ENCODE measurements at regions not wholly inside any gene's neighbourhood (a gene's known extent, or its start where the extent isn't known, plus 50 kb on each side); places are given as distances from the start of the nearest gene placed in this dataset.

DNA sequence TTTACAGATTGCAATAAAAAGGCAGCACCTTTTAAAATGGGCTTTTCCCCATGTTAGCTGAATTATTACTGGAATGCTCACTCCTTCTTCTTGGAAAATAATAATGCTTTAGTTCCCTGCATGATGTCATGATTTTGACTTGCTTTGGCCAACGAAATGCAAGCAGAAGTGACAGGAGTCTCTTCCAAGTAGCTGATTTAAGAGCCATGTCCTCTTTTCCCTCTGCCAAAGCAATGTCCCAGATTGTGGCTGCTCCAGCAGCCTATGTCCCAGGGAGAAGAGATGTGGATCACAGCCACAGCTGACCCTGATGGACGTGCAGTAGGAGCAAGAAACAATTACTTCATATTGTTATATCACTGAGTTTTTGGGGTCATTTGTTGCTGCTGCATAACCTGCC, 246.6 kb downstream of the HAPSTR1 start:
- TF ChIP-seq EZH2 (IDR thresholded peaks at IDR 0.05; ENCODE audit: insufficient read depth, low read length): no peak
- TF ChIP-seq, protein P1, sequence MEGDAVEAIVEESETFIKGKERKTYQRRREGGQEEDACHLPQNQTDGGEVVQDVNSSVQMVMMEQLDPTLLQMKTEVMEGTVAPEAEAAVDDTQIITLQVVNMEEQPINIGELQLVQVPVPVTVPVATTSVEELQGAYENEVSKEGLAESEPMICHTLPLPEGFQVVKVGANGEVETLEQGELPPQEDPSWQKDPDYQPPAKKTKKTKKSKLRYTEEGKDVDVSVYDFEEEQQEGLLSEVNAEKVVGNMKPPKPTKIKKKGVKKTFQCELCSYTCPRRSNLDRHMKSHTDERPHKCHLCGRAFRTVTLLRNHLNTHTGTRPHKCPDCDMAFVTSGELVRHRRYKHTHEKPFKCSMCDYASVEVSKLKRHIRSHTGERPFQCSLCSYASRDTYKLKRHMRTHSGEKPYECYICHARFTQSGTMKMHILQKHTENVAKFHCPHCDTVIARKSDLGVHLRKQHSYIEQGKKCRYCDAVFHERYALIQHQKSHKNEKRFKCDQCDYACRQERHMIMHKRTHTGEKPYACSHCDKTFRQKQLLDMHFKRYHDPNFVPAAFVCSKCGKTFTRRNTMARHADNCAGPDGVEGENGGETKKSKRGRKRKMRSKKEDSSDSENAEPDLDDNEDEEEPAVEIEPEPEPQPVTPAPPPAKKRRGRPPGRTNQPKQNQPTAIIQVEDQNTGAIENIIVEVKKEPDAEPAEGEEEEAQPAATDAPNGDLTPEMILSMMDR (IDR thresholded peaks at IDR 0.05; ENCODE audit: insufficient read depth, low read depth, low read length): no peak
- Histone ChIP-seq H2AFZ (ENCODE audit: low read depth, low read length) (no peak overlapping the region), H3K79me2 (ENCODE audit: insufficient read depth, low read length) (no peaks in the 10 kb centered on the region), H3K4me1 (ENCODE audit: insufficient read depth, low read length) (no peaks in the 10 kb centered on the region), H4K20me1 (ENCODE audit: insufficient read depth, low read length) (no peaks in the 10 kb centered on the region), H3K4me2 (ENCODE audit: low read length) (no peak overlapping the region), H3K36me3 (ENCODE audit: insufficient read depth, low read length) (no peaks in the 10 kb centered on the region), H3K4me3 (ENCODE audit: insufficient read depth, low read depth, low read length) (no peak overlapping the region), H3K27me3 (ENCODE audit: insufficient read depth, low read length) (no peaks in the 10 kb centered on the region), H3K9me3 (ENCODE audit: insufficient read depth, low read depth, low read length) (peaks cover 1% of the 10 kb centered on the region), H3K9ac (ENCODE audit: low read length) (no peak overlapping the region), H3K27ac (ENCODE audit: low read depth, low read length) (no peak overlapping the region)
- H3K27ac Mint-ChIP-seq (ENCODE audit: unreplicated experiment): no peak overlapping the region
- H3K36me3 Mint-ChIP-seq (ENCODE audit: low read depth, unreplicated experiment): no peaks in the 10 kb centered on the region
- no peaks in the 10 kb centered on the region for H3K4me1 Mint-ChIP-seq (ENCODE audit: low read depth, unreplicated experiment)
- DNase-seq (ENCODE audit: low read depth): no peak
- H3K4me3 Mint-ChIP-seq (ENCODE audit: unreplicated experiment): no peak overlapping the region
- no peak for FAIRE-seq
- no peaks in the 10 kb centered on the region for H3K9me3 Mint-ChIP-seq (ENCODE audit: unreplicated experiment)
- peaks cover 20% of the 10 kb centered on the region for H3K27me3 Mint-ChIP-seq (ENCODE audit: low read depth, unreplicated experiment)

DNA sequence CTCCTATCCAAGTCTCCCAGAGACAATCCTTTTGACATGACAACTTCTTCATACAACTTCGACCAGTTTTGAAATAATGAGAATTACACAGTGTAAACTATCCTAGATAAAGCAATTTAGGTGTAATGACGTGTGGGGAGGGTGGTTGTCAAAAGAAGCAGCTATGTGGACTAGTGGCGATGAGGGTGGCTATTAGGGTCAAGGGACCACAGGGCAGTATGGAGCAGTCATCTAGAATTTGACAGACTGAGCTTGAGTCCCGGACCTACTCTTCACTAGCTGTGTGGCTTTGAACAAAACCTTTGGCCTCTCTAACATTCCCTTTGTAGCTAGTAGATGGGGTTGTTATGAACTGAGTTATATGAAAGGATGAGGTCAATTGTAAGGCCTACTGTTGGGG, 247.1 kb downstream of the HAPSTR1 start:
- H3K4me1 Mint-ChIP-seq (ENCODE audit: low read depth, unreplicated experiment): no peaks in the 10 kb centered on the region
- H3K27ac ChIP-seq (ENCODE audit: low read depth, low read length): no peak overlapping the region
- H3K4me1 ChIP-seq (ENCODE audit: insufficient read depth, low read length): no peaks in the 10 kb centered on the region
- H3K4me2 ChIP-seq (ENCODE audit: low read length): no peak overlapping the region
- FAIRE-seq: no peak
- H3K4me3 ChIP-seq (ENCODE audit: insufficient read depth, low read depth, low read length): no peak overlapping the region
- no peaks in the 10 kb centered on the region for H3K27me3 ChIP-seq (ENCODE audit: insufficient read depth, low read length)
- TF ChIP-seq, protein P1 (IDR thresholded peaks at IDR 0.05; ENCODE audit: insufficient read depth, low read depth, low read length): no peak
- TF ChIP-seq EZH2 (IDR thresholded peaks at IDR 0.05; ENCODE audit: insufficient read depth, low read length): no peak
- no peak overlapping the region for H3K9ac ChIP-seq (ENCODE audit: low read length)
- DNase-seq (ENCODE audit: low read depth): no peak
- H3K9me3 Mint-ChIP-seq (ENCODE audit: unreplicated experiment): no peaks in the 10 kb centered on the region
- no peaks in the 10 kb centered on the region for H4K20me1 ChIP-seq (ENCODE audit: insufficient read depth, low read length)
- H2AFZ ChIP-seq (ENCODE audit: low read depth, low read length): no peak overlapping the region
- H3K36me3 ChIP-seq (ENCODE audit: insufficient read depth, low read length): no peaks in the 10 kb centered on the region
- no peaks in the 10 kb centered on the region for H3K36me3 Mint-ChIP-seq (ENCODE audit: low read depth, unreplicated experiment)
- H3K79me2 ChIP-seq (ENCODE audit: insufficient read depth, low read length): no peaks in the 10 kb centered on the region
- peaks cover 4% of the 10 kb centered on the region for H3K9me3 ChIP-seq (ENCODE audit: insufficient read depth, low read depth, low read length)
- H3K4me3 Mint-ChIP-seq (ENCODE audit: unreplicated experiment): no peak overlapping the region
- no peak overlapping the region for H3K27ac Mint-ChIP-seq (ENCODE audit: unreplicated experiment)
- H3K27me3 Mint-ChIP-seq (ENCODE audit: low read depth, unreplicated experiment): peaks cover 21% of the 10 kb centered on the region

DNA sequence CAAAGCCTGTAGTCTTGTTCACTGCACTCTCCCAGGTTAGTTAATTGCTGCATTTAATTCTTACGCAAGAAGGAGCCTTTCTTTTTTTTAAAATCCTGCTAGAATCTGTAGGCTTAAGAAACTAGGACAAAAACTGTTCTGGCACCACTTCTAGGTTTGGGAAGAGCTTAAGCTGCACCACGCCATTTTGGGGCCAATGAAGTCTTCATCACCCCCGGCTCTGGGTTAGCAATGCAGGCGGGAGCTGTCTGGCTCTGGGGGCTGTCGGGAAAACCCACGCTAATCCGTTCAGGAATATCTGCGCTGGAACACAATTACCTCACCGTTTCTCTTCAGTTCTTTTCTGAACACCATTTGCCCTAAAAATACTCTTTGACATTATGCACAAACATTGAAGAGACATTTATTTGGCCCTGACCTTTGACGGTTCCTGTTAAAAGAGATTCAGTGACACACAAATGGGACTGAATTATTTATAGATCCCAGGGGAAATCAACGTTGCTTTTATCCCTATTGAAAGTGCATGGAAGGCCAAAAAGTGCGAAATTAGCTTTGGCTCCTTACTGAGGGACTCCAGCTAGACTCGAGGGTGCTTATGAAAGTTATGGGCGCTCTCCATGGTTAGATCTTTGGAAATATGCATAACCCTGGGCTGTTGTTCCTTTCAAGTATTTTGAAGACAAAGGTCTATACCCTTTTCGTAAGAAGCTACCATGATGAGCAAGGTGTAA, 249.2 kb downstream of the HAPSTR1 start:
- TF ChIP-seq, protein P1 (IDR thresholded peaks at IDR 0.05; ENCODE audit: insufficient read depth, low read depth, low read length): no peak
- TF ChIP-seq EZH2 (IDR thresholded peaks at IDR 0.05; ENCODE audit: insufficient read depth, low read length): no peak
- no peak for DNase-seq (ENCODE audit: low read depth)
- H3K4me1 Mint-ChIP-seq (ENCODE audit: low read depth, unreplicated experiment): no peaks in the 10 kb centered on the region
- H3K4me3 Mint-ChIP-seq (ENCODE audit: unreplicated experiment): no peak overlapping the region
- no peaks in the 10 kb centered on the region for H3K36me3 ChIP-seq (ENCODE audit: insufficient read depth, low read length)
- H3K27ac ChIP-seq (ENCODE audit: low read depth, low read length): no peak overlapping the region
- H3K27me3 Mint-ChIP-seq (ENCODE audit: low read depth, unreplicated experiment): peaks cover 21% of the 10 kb centered on the region
- H3K9me3 ChIP-seq (ENCODE audit: insufficient read depth, low read depth, low read length): peaks cover 4% of the 10 kb centered on the region
- no peaks in the 10 kb centered on the region for H3K27me3 ChIP-seq (ENCODE audit: insufficient read depth, low read length)
- H3K4me1 ChIP-seq (ENCODE audit: insufficient read depth, low read length): no peaks in the 10 kb centered on the region
- H3K9me3 Mint-ChIP-seq (ENCODE audit: unreplicated experiment): no peaks in the 10 kb centered on the region
- H3K79me2 ChIP-seq (ENCODE audit: insufficient read depth, low read length): no peaks in the 10 kb centered on the region
- FAIRE-seq: no peak
- no peaks in the 10 kb centered on the region for H3K36me3 Mint-ChIP-seq (ENCODE audit: low read depth, unreplicated experiment)
- H3K27ac Mint-ChIP-seq (ENCODE audit: unreplicated experiment): no peak overlapping the region
- no peak overlapping the region for H3K9ac ChIP-seq (ENCODE audit: low read length)
- H3K4me3 ChIP-seq (ENCODE audit: insufficient read depth, low read depth, low read length): no peak overlapping the region
- no peaks in the 10 kb centered on the region for H4K20me1 ChIP-seq (ENCODE audit: insufficient read depth, low read length)
- H3K4me2 ChIP-seq (ENCODE audit: low read length): no peak overlapping the region
- H2AFZ ChIP-seq (ENCODE audit: low read depth, low read length): no peak overlapping the region
